Prostate gland (tissue), 2 donors: ENCODE measurements at regions not wholly inside any gene's neighbourhood (a gene's known extent, or its start where the extent isn't known, plus 50 kb on each side); places are given as distances from the start of the nearest gene placed in this dataset.

ENCODE experiments used
- DNase-seq: peaks from one replicate; pipeline ENCODE4 v3.0.0-alpha.2; 2019; ENCODE audit warnings: low spot score
- H3K27ac ChIP-seq, 2 donors: fragments of 200-600 bp; sonication (generic); 2 replicates each; pipeline ENCODE4 v1.5.1; 2017 to 2019
- H3K27me3 ChIP-seq: fragments of 200-600 bp; sonication (generic); replicated peaks from 2 replicates; pipeline ENCODE4 v1.5.1; 2019; ENCODE audit not compliant: insufficient read depth
- H3K36me3 ChIP-seq, 2 donors: fragments of 200-600 bp; sonication (generic); 1 replicate in 1 of 2; 2 replicates in 1 of 2; pipeline versions ENCODE4 v1.5.1 to v1.8.1; 2017 to 2019
- H3K4me1 ChIP-seq: fragments of 200-600 bp; sonication (generic); replicated peaks from 2 replicates; pipeline ENCODE4 v1.5.1; 2019
- H3K4me3 ChIP-seq, 2 donors: fragments of 200-600 bp; sonication (generic); 2 replicates each; pipeline ENCODE4 v1.5.1; 2017 to 2019
- H3K9me3 ChIP-seq: fragments of 200-600 bp; sonication (generic); 2 replicates; pipeline ENCODE4 v1.5.1; 2017
- POLR2A ChIP-seq: fragments of 450-650 bp; IDR thresholded peaks from one replicate; pipeline ENCODE4 v1.6.1; 2016; ENCODE audit warnings: antibody characterized with exemption, mild to moderate bottlenecking
- POLR2AphosphoS5 ChIP-seq: sonication (generic); formaldehyde crosslinking; IDR thresholded peaks from one replicate; pipeline ENCODE4 v1.6.1; 2017; ENCODE audit warnings: antibody characterized with exemption
- WGBS: methylation state at CpG from one replicate; pipeline ENCODE4 v1.1.5; 2018; 5-methylcytosine and 5-hydroxymethylcytosine counted together
- intact Hi-C: fragments of 100-400 bp; cut with DNase I; formaldehyde crosslinking; loops from one replicate; pipeline ENCODE4 v1.14.2; 2022
- TF ChIP-seq, protein P1 (sequence below), 4 experiments: fragments of 200-600 bp in 2 of 4; fragments of 450-650 bp in 2 of 4; sonication (generic) in 2 of 4; IDR thresholded peaks; 1 replicate in 3 of 4; 2 replicates in 1 of 4; pipeline ENCODE4 v1.5.1; 2016 to 2019; ENCODE audit warnings: antibody characterized with exemption in 4 of 4, mild to moderate bottlenecking in 2 of 4, moderate library complexity in 2 of 4

DNA sequence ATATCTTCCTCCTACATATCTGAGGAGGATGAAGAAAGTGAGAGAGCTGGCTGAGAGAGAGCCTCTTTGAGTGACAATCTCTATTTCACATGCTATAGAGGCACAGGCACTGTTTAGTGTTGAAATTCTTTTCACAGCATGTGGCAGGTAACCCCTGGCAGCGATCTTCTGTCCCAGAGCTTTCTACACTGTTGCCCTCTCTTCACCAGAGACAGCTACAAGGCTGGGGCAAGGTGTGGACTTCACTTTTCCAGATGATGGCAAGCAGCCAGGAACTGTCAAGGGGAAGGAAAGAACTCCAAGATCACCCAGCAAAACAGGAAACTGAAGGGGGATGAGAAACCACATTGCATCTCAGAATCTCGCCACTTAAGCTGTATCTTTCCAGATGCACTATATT is 205.2 kb downstream of the CAAP1 start:
- H3K36me3 ChIP-seq = no peaks in the 10 kb centered on the region
- H3K9me3 ChIP-seq = no peaks in the 10 kb centered on the region
- intact Hi-C loops = no loop called here
- H3K27ac ChIP-seq = no peak overlapping the region
- no peaks in the 10 kb centered on the region for H3K27me3 ChIP-seq
- no peak overlapping the region for H3K4me3 ChIP-seq
- no peaks in the 10 kb centered on the region for H3K4me1 ChIP-seq
- WGBS = 58% methylated on average over 2 of the region's 2 CpGs
- no peak for DNase-seq
- TF ChIP-seq POLR2A (no peak), POLR2AphosphoS5 (no peak)
- TF ChIP-seq, protein P1, sequence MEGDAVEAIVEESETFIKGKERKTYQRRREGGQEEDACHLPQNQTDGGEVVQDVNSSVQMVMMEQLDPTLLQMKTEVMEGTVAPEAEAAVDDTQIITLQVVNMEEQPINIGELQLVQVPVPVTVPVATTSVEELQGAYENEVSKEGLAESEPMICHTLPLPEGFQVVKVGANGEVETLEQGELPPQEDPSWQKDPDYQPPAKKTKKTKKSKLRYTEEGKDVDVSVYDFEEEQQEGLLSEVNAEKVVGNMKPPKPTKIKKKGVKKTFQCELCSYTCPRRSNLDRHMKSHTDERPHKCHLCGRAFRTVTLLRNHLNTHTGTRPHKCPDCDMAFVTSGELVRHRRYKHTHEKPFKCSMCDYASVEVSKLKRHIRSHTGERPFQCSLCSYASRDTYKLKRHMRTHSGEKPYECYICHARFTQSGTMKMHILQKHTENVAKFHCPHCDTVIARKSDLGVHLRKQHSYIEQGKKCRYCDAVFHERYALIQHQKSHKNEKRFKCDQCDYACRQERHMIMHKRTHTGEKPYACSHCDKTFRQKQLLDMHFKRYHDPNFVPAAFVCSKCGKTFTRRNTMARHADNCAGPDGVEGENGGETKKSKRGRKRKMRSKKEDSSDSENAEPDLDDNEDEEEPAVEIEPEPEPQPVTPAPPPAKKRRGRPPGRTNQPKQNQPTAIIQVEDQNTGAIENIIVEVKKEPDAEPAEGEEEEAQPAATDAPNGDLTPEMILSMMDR (IDR thresholded peaks at IDR 0.05) = no peak

DNA sequence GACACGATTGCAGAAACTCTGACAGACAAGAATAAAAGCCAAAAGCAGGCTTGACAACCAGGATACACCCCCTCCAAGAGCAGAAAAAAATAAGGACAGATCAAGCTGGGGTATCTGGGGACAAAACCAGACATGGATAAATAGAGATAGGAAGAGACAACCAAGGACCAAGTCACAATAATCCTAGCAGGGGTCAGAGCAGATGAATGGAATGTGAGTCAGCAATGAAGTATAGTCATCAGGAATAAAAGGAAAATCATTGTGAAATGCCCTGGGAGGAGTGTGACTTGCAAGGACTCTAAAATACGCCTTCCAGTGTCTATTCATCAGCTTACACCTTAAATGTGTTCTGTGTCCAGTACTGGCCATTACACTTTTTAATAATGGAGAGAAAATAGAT is 206.8 kb downstream of the CAAP1 start:
- WGBS = 67% methylated on average over 2 of the region's 2 CpGs
- H3K4me1 ChIP-seq = no peaks in the 10 kb centered on the region
- no peaks in the 10 kb centered on the region for H3K27me3 ChIP-seq
- no peak overlapping the region for H3K27ac ChIP-seq
- H3K4me3 ChIP-seq = no peak overlapping the region
- H3K9me3 ChIP-seq = no peaks in the 10 kb centered on the region
- no peaks in the 10 kb centered on the region for H3K36me3 ChIP-seq
- TF ChIP-seq, protein P1 (IDR thresholded peaks at IDR 0.05) = no peak
- TF ChIP-seq POLR2A = no peak
- intact Hi-C loops = no loop called here
- no peak for DNase-seq

DNA sequence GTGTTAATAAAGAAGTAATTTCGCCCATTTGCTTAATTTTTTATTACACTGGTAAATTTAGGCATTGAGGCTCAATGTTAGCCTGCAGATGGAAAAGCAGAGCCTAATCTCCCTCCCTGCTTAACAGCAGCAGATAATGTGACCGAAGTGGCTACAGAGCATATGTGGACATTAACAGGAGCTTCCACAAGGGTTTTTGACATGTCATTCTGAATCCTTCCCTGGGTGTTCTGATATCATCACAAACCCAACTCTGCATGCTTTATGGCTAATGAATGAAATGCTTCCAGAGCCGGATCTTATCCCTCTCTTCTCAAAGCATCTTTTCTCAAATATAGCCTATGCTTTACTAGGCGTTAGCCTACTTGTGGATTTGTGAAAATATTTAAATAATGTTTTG is 208.6 kb downstream of the CAAP1 start:
- Histone ChIP-seq H3K36me3 (no peaks in the 10 kb centered on the region), H3K27ac (no peak overlapping the region), H3K4me1 (no peaks in the 10 kb centered on the region), H3K27me3 (no peaks in the 10 kb centered on the region), H3K9me3 (no peaks in the 10 kb centered on the region), H3K4me3 (no peak overlapping the region)
- WGBS = 83% methylated on average over 4 of the region's 4 CpGs
- intact Hi-C loops = no loop called here
- TF ChIP-seq, protein P1 (IDR thresholded peaks at IDR 0.05) = no peak
- TF ChIP-seq POLR2A (no peak), POLR2AphosphoS5 (no peak)
- DNase-seq = no peak

DNA sequence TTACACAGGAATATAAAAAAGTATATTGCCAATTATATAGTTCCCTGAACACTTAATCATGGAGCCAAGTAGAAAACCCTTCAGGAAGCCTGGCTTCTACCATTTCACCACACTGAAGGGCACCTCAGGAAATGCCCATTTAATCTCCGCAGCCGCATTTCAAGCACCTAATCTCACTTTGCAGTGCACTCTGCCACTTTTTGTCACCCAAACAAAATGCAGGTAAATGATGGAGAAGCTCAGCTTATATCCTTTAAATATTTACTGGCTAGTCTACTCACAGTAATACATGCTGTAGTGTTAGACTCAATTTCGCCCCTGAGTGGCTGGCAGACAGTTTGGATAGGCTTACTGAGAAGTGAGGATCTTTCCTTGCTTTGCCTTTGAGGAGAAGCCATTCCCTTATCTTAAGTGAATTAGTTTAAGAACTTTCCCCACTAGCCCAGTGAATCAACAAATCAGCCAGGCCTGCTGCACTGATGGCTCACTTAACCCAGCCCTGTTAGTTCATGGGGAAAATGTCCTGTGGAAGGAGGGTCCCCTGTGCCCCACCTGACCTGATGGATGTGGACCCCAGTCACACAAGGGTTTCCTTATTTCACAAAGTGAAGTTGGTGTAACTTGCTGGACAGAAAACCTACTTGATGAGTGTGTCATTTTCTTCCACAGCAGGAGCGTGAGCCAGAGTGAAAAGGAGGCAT is 209.7 kb downstream of the CAAP1 start:
- no peaks in the 10 kb centered on the region for H3K9me3 ChIP-seq
- intact Hi-C loops = no loop called here
- WGBS = 72% methylated on average over 4 of the region's 4 CpGs
- no peaks in the 10 kb centered on the region for H3K4me1 ChIP-seq
- H3K4me3 ChIP-seq = no peak overlapping the region
- DNase-seq = no peak
- H3K27me3 ChIP-seq = no peaks in the 10 kb centered on the region
- no peak for TF ChIP-seq POLR2AphosphoS5
- no peak for TF ChIP-seq POLR2A
- TF ChIP-seq, protein P1 (IDR thresholded peaks at IDR 0.05) = no peak
- H3K27ac ChIP-seq = no peak overlapping the region
- no peaks in the 10 kb centered on the region for H3K36me3 ChIP-seq

DNA sequence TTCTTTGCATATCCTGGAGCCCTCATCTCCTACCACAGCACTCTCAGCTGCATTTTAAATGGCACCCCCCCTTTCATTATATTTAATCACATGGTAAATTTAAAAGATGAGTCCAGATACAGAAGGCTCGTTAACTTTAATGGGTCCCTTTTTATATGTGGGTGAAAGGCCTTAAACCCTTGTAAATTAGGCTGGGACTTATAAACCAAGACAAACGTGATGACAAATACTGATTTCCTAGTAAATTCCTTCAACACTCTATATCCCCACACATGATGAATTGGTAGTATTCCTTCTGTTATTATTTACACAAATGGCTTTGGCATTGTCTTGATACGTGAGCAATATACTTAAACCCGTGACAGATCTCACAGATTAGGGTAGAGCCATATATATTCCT is 210.6 kb downstream of the CAAP1 start:
- intact Hi-C loops = no loop called here

More for the DNA sequence above, 210.6 kb downstream of the CAAP1 start:
- no peak overlapping the region for H3K27ac ChIP-seq
- H3K27me3 ChIP-seq = no peaks in the 10 kb centered on the region
- H3K9me3 ChIP-seq = no peaks in the 10 kb centered on the region
- H3K4me3 ChIP-seq = no peak overlapping the region
- 36% methylated on average over 4 of the region's 4 CpGs for WGBS
- TF ChIP-seq POLR2AphosphoS5 = peak; percentile 26
- TF ChIP-seq, protein P1 (IDR thresholded peaks at IDR 0.05) = no peak
- no peak for DNase-seq
- H3K4me1 ChIP-seq = no peaks in the 10 kb centered on the region
- H3K36me3 ChIP-seq = no peaks in the 10 kb centered on the region
